Esophagus mucosa (tissue), 1 donor: ENCODE measurements at regions not wholly inside any gene's neighbourhood (a gene's known extent, or its start where the extent isn't known, plus 50 kb on each side); places are given as distances from the start of the nearest gene placed in this dataset.

Source experiments
- ATAC-seq: fragments of 200-7000 bp; cut with Tn5 transposase; one replicate; pipeline ENCODE4 v1.9.1; 2020
- donor health status: DM: yes; HTN: yes; CAD: no.

DNA sequence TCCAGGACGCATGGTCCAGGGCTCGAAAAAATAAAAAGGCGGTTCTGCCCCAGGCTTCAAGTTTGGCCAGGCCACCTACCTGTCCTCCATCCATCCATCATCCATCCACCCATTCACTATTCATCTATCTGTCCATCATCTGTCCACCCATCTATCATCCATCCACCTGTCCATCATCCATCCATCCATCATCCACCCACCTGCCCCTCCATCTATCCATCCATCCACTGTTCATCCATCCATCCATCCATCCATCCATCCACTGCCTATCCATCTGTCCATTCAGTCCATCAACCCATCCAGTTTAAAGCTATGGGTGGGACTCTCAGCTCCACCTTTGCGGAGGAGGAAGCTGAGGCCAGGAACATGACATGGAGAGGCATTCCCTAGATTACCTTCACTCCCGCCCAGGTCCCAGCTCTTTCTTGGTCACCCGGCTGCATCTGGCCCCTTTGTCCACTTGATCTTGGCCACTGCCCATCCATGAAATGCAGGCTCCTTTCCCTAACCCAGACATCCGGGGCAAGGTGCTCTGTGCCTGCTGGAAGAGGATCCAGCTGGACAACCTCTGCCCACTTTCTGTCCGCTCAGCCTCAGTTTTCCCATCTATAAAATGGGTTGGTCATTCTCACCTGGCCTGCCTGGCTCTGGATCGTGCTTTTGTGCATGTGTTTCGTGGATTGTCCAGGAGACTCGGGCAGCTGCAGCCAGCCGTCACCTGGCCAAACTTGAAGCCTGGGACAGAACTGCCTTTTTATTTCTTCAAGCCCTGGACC lies 236.0 kb upstream of the CIBAR2 start:
- no peak for ATAC-seq

DNA sequence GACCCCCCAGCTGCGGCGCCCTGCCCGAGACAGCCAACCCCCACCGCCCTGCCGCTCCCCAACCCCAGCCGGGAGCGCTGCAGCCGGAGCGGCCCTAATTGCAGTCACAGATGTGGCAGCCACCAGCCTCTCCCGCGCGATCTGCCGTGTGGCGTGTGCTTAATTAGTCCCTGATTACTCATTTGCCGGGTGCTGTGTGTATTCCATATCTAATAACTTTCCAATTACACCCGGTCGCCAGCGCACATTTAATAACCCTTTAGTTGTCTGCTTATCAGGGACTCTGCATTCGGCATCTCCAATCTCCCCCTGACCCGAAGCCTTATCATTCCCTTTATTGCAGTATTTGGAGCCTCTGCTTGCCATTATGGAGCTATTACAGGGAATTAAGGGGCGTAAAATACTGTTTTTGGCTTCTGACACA lies 236.7 kb upstream of the CIBAR2 start:
- ATAC-seq, result no peak

GRCh38 chr16:85349365-85350145 lies 237.3 kb upstream of the CIBAR2 start:
- ATAC-seq, result no peak

DNA sequence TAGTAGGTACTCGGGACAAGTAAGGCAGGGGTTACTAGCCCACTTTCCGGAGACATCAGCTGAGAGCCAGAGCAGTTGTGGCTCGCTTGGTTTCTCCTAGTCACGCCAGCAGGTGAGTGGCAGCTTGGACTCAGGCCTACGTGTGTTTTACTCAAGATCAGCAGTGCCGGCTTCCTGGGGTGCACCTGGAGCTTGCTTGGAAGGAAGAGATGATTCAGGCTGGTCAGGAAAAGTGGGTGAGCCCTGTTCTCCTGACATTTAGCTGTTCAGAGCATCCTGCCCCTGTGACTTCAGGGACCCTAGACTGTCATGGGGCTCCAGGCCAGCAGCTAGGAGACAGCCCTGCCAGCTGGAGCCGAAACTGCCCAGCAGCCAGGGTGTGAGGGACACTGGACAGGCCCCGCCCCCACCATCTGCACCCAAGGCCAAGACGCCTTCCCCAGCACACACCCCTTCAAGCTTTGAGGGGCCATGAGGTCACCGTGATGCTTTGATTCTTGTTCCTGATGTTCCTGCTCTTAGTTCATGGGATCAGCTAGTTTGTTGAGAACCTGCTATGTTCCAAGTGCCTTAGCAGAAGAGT lies 238.0 kb upstream of the CIBAR2 start:
- no peak for ATAC-seq

GRCh38 chr16:85350973-85351372 lies 238.7 kb upstream of the CIBAR2 start:
- ATAC-seq, result peak; percentile 81

GRCh38 chr16:85353013-85353412 lies 240.7 kb upstream of the CIBAR2 start:
- ATAC-seq, result no peak

DNA sequence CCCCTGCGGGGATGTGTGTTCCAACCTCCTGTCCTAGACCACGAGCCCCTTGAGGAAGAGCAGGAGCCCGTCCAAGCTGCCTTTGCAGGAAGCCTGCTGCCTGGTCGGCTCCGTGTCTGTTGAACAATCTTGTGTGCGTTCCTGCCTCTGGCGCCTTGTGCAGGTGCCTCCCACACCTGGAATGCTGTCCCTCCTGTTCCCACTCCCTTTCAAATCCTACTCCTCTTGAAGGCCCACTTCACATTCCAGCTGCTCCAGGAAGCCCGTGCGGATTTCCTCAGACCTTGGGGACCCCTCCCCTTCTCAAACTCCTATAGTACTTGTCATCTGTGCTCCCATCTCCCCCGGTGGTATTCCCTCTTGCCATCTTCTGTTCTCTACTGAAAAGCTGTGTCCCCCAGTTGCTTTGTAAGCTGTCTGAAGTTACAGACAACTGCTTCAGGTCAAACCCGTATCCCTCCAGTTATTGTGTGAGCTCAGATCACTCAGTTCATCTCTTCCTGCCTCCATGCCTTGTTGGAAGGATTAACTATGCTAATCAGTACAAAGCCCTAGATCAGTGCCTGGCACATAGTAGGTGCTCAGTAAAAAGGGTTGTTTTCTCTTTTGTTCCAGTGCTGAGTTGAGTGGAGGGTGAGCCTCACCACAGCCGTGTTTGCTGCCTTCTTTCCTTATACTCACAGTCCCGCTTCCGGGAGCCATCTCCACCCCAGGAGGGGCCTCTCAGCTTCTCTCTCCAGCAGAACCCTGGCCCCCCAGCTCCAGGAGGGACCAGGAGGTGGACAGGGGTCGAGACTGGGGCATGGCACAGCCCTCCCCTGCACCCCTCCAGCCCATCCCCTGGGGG lies 241.8 kb upstream of the CIBAR2 start:
- peak; percentile 77 for ATAC-seq

GRCh38 chr16:85354686-85355514 lies 242.6 kb upstream of the CIBAR2 start:
- peak; percentile 50 for ATAC-seq

GRCh38 chr16:85355515-85355837 lies 243.2 kb upstream of the CIBAR2 start:
- no peak for ATAC-seq

- no peak for ATAC-seq
Measured at GRCh38 chr16:85356157-85356556, 243.9 kb upstream of the CIBAR2 start.

GRCh38 chr16:85357323-85357722 lies 245.1 kb upstream of the CIBAR2 start:
- no peak for ATAC-seq

- no peak for ATAC-seq
Measured at GRCh38 chr16:85357924-85358505, 245.7 kb upstream of the CIBAR2 start.

- no peak for ATAC-seq
Measured at GRCh38 chr16:85358704-85359146, 246.5 kb upstream of the CIBAR2 start.

DNA sequence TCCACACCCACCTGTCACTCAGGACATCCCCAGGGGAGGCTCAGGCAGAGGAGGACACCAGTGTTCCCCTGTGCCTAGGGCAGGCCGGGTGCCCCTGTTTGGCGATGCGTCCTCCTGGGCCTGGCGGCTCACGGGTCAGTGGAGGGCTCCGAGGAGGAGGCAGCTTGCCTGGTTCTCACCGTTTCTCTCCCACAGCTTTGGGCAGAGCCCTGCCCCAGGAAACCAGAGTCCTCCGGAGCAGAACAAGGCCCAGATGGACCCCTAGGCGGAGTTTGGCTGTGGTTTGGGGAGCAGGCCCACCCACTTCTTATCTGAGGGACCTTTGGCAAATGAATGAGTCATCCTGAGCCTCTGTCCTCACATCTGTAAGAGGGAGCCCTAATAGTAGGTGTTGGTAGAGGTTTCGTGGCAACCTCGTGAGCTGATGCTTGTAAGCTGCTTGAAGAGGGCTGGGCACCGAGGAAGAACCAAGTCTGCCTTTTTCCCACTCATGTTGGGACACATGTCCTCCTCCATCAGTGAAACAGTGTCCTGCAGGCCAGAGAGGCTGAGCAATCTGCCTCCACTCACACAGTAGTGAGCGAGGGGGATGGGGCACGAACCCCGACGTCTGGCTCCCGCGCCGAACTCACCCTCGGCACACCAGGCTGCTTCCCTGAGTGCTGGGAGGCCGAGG lies 247.0 kb upstream of the CIBAR2 start:
- ATAC-seq, result no peak

- ATAC-seq, result peak; percentile 85
Measured at GRCh38 chr16:85360323-85361277, 248.3 kb upstream of the CIBAR2 start.

- no peak for ATAC-seq
Measured at GRCh38 chr16:85361441-85362118, 249.3 kb upstream of the CIBAR2 start.

- ATAC-seq, result no peak
Measured at GRCh38 chr16:85362443-85362842, 250.2 kb upstream of the CIBAR2 start.

DNA sequence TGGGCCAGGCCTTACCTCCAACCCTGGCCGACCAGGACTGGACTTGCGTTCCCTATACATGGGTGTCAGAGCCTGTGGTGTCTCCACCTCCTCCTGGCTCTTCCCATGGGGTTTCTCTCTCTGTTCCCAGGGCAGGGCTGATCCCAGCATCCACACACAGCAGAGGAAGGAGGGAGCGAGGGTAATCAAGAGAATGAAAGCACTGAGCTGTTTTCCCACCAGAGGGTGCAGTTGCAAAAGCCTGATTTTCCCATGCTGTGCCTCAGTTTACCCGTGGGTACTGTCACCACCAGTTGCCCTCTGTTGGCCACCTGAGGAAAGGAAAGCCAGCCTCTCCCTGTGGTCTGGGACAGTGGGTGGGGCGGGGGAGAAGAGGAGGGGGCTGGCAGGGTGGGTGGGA lies 249.7 kb upstream of the GSE1 start:
- no peak for ATAC-seq

DNA sequence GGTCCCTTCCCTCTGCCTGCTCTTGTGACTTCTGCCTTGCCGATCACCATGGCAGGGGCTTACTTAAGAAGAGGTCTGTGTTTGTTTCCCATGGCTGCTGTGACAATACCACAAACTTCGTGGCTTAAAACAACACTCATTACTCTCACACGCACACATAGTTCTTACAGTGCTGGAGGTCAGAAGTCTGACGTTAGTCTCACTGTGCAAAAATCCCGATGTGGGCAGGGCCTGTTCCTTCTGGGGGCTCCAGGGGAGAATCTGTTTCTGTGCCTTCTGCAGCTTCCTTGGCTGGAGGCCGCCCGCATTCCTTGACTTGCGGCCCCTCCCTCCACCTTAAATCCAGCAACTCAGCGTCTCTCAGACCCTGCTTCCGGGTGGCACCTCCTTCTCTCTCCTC lies 249.2 kb upstream of the GSE1 start:
- ATAC-seq, result no peak
